MV-4-11 (cell line): ENCODE measurements at regions not wholly inside any gene's neighbourhood (a gene's known extent, or its start where the extent isn't known, plus 50 kb on each side); places are given as distances from the start of the nearest gene placed in this dataset.

ENCODE experiments used
- DNase-seq: peaks from one replicate; lab custom pipeline; 2025; lab: John Stamatoyannopoulos, UW

GRCh38 chr3:148082506-148083280 lies 615.0 kb upstream of the AGTR1 start:
- no peak for DNase-seq

GRCh38 chr3:148083526-148084182 lies 614.0 kb upstream of the AGTR1 start:
- no peak for DNase-seq

GRCh38 chr3:148084931-148085330 lies 612.8 kb upstream of the AGTR1 start:
- DNase-seq: no peak

GRCh38 chr3:148087601-148088371 lies 609.9 kb upstream of the AGTR1 start:
- DNase-seq: no peak

GRCh38 chr3:148089171-148089570 lies 608.5 kb upstream of the AGTR1 start:
- DNase-seq: no peak

- no peak for DNase-seq
These were observed 607.5 kb upstream of the AGTR1 start for GRCh38 chr3:148090156-148090555.

GRCh38 chr3:148092624-148093347 lies 604.9 kb upstream of the AGTR1 start:
- no peak for DNase-seq

- DNase-seq: no peak
These were observed 604.0 kb upstream of the AGTR1 start for GRCh38 chr3:148093753-148094152.

GRCh38 chr3:148095962-148096361 lies 601.7 kb upstream of the AGTR1 start:
- no peak for DNase-seq

GRCh38 chr3:148100476-148100875 lies 597.2 kb upstream of the AGTR1 start:
- no peak for DNase-seq

GRCh38 chr3:148101061-148101460 lies 596.6 kb upstream of the AGTR1 start:
- DNase-seq: no peak

GRCh38 chr3:148102156-148102555 lies 595.5 kb upstream of the AGTR1 start:
- no peak for DNase-seq

- no peak for DNase-seq
These were observed 591.6 kb upstream of the AGTR1 start for GRCh38 chr3:148106062-148106461.

- no peak for DNase-seq
These were observed 570.7 kb upstream of the AGTR1 start for GRCh38 chr3:148126956-148127355.

GRCh38 chr3:148128136-148128535 lies 569.6 kb upstream of the AGTR1 start:
- no peak for DNase-seq

GRCh38 chr3:148131990-148132638 lies 565.6 kb upstream of the AGTR1 start:
- no peak for DNase-seq

- no peak for DNase-seq
These were observed 560.9 kb upstream of the AGTR1 start for GRCh38 chr3:148136816-148137215.

GRCh38 chr3:148146241-148146640 lies 551.5 kb upstream of the AGTR1 start:
- no peak for DNase-seq

- DNase-seq: no peak
These were observed 550.5 kb upstream of the AGTR1 start for GRCh38 chr3:148146947-148147826.

GRCh38 chr3:148147903-148148302 lies 549.8 kb upstream of the AGTR1 start:
- DNase-seq: no peak

GRCh38 chr3:148149556-148149955 lies 548.1 kb upstream of the AGTR1 start:
- DNase-seq: no peak
